NCI-H510A treated with DMSO at 0.1 percent for 48 hours (cell line): ENCODE measurements at regions not wholly inside any gene's neighbourhood (a gene's known extent, or its start where the extent isn't known, plus 50 kb on each side); places are given as distances from the start of the nearest gene placed in this dataset.

ENCODE experiments used
- DNase-seq: peaks from one replicate; lab custom pipeline; 2025; lab: John Stamatoyannopoulos, UW

GRCh38 chr2:10985260-10985659, 73.5 kb downstream of the KCNF1 start:
- DNase-seq, result no peak

DNA sequence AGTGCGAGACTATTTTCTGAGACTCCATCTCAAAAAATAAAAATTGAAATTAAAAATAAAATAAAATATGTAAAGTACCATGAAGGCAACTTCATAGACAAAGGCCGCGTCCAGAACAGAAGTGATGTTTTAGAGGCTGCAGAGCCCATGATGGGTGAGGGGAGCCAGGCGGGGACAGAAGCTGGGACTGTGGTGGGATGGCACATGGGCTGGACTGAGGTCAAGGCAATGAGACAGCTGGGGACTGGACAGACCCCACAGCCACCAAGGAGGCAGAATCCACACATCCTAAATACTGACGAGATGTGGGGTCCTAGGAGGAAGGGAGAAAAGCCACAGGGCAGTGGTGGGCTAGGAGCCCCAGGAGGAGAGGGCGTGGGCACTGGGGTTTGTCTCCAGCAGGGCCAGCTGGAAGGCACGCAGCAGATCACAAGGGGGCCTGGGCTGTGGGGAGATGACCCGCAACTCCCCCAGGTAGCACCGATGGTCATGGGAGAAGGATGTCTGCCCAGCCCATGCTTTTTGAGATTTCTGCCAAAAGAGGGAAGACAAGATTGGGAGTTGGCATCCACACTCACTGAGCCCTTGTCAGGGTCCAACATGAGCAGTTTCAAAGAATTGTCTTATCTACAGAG, 74.3 kb downstream of the KCNF1 start:
- DNase-seq, result no peak

GRCh38 chr2:10987439-10987838, 75.7 kb downstream of the KCNF1 start:
- DNase-seq, result no peak

- DNase-seq, result no peak
Measured at GRCh38 chr2:10987861-10988260, 76.1 kb downstream of the KCNF1 start.

DNA sequence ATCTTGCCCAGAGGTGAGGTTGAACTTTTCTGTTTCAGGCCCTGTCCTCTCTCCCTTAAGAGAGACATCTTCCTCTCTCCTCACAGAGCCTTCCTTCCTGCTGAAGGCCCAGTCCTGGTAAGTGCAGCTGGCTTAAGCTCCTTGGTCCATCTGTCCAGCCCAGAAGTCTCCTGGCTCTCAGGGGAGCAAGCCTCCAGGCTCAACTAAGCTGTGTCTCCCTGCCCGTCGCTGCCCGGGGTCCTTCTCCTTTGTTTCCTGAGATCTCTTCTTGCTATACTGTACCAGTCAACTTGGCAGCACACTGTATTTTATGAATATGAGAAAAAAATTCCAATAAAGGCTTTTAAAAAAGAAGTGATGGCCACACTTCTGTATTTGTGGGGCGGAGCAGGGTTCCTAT, 77.4 kb downstream of the KCNF1 start:
- no peak for DNase-seq

DNA sequence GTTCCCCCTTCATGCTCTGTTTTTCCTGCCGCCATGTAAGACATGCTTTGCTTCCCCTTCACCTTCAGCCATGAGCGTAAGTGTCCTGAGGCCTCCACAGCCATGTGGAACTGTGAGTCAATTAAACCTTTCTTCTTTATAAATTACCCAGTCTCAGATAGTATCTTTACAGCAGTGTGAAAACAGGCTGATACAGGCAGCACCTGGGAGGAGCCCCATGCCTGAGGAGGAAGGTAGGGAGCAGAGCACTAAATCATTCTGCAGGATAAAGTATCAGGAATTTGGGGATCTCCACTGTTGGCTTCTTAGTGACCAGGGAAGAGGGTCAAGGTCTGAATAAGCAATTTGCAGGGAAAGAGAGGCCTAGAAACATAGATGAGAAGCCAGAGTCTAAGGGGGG, 78.0 kb downstream of the KCNF1 start:
- no peak for DNase-seq

DNA sequence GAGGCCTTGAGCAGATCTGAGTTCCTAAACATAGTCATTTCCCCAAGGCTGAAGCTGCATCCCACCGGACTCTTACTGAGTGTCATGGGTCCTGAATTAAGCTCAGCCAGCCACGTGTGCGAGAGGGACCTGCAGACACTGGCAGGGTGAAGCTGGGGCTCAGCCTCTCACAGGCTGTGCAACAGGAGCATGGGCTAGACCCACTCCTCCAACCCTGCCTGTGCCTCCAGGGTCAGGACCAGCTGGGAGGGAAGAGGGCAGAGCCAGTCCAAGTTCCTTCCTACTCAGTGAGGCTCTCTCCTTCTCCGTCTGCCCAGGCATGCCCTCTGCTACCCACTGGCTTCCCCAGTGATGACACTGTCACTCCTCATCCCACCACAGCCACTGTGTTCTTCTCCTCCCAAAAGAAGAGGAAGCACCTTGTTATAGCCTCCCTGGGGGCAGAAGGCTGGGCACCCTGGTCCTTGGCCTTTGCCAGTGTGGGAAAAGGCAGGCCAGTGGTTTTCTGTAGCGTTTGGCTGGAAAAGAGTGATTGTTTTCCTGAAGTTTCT, 78.9 kb downstream of the KCNF1 start:
- no peak for DNase-seq

DNA sequence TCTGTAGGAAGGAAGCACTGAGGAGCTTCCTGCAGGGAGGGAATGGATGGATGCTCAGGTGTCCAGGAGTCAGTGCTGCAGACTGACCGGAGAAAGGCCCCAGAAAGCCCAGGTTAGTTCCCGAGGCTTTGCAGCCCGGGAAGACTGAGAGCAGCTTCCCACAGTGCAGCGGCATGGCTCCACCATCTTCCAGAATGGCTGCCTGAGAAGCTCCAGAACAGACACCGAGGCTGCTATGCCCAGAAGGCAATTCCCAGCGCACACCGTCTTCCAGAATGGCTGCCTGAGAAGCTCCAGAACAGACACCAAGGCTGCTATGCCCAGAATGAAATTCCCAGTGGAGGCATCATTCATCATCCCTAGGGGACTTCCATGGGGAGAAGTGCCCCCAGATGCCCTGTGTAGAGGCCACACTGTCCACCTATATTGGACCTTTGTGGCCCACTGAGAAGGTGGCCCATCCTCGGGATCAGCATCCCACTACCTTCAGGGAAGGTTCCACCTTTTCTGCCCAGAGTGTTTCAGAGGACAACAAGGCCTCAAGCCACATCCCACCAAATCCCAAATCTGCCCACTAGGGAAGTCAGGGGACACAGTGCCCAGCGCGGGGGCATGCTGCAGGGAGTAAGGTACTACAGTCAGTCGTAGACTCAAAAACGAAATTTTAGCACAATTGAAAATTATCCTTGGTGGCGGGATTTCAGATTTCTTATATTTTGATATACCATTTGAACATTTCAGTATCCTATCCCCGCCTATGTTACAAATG, 80.5 kb downstream of the KCNF1 start:
- no peak for DNase-seq

GRCh38 chr2:10993001-10993481, 81.3 kb downstream of the KCNF1 start:
- DNase-seq, result no peak

DNA sequence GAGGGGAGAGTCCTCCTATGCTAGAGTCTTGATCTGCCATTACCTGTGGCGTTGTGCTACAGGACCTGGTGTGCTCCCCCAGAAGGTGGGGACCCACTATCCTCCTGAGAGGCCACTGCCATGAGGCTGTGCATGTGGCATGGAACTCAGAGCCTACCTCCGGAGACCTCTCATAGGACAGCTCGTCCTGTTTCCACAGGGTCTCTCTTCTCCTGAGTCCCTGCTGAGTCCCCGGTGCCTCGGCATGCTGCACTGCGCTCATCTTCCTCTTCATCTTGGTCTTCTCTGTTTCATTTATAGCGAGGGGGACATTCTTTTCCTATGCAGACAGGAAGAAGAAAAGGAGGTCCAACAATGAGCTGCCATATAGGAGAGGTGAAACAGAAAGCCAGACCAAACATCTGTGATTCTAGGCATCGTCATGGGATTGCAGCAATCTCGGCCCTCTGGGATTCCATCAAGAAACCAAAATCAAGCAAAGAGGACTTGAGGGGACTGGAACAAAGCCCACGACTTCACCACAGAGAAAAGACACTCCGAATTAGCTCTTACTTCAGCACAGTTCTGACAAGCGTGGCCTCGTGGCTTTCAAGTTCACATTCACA, 83.7 kb downstream of the KCNF1 start:
- DNase-seq, result no peak

GRCh38 chr2:11004199-11004598, 92.5 kb downstream of the KCNF1 start:
- DNase-seq, result peak; percentile 10

DNA sequence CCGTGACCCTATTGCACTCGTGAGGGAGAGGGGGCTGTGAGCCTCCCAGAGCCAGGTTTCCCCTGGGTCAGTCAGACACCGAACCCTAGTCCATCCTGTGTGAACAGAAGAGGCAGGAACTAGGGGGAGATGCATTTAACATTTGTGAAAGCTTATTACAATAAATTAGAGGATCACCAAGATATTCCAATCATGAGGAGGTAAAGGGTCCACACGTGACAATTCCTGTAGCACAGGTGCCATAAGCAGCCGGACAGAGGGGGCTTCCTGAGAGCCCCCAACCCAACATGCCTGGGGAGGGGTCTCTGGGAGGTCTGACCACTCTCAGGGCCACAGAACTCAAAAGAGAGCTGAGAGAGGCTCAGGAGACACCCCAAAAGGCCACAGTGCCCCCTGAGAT, 93.3 kb downstream of the KCNF1 start:
- DNase-seq, result no peak

GRCh38 chr2:11006191-11006590, 94.5 kb downstream of the KCNF1 start:
- no peak for DNase-seq

- DNase-seq, result no peak
Measured at GRCh38 chr2:11007331-11008264, 95.9 kb downstream of the KCNF1 start.

- DNase-seq, result no peak
Measured at GRCh38 chr2:11008773-11009172, 97.0 kb downstream of the KCNF1 start.

DNA sequence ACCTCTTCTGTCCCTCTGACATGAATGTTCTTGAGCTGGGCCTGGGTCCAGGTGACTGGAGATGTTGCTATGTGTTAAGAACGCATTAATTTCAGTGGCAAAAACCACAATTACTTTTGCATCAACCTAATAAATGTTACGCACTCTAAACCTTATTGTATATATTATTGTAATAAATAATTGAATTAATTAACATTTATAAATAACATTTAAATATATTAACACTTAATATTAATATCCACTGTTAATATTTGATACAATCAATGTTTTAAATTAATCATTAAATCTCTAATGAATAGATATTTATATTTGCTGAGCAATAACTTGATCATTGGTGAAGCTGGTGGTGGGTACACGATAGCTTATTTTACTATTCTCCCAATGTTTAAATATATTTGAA, 97.4 kb downstream of the KCNF1 start:
- no peak for DNase-seq

DNA sequence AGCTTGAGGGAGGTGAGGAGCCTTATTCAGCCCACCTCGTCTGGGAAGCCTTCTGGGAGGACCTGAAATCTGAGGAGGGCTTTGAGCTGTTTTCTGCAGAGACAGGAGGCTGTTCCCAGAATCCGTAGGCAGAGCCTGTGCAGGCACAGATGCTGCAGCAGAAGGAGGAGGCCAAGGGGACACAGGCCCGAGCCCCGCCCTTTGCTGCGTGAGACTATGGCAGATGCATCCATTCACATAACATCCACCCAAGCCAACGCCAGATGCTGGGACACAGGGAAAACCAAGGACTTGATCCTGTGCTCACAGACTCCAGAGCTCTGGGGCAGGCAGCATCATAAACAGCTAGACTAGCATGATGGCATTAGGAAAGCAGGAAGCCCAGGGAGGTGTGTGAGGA, 98.2 kb downstream of the KCNF1 start:
- no peak for DNase-seq

- DNase-seq, result no peak
Measured at GRCh38 chr2:11011359-11011758, 99.6 kb downstream of the KCNF1 start.

GRCh38 chr2:11012131-11012693, 100.5 kb downstream of the KCNF1 start:
- DNase-seq, result no peak

DNA sequence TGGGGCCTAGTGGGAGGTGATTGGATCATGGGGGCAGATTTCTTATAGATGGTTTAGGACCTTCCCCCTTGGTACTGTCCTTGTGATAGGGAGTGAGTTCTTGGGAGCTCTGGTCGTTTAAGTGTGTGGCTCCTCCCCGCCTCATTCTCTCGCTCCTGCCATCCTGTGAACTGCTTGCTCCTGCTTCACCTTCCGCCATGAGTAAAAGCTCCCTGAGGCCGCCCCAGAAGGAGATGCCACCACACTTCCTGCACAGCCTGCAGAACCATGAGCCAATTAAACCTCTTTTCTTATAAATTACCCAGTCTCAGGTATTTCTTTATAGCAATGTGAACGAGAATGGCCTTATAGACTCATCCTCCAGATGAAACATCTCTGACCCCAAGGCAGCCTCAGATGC, 101.5 kb downstream of the KCNF1 start:
- DNase-seq, result no peak

DNA sequence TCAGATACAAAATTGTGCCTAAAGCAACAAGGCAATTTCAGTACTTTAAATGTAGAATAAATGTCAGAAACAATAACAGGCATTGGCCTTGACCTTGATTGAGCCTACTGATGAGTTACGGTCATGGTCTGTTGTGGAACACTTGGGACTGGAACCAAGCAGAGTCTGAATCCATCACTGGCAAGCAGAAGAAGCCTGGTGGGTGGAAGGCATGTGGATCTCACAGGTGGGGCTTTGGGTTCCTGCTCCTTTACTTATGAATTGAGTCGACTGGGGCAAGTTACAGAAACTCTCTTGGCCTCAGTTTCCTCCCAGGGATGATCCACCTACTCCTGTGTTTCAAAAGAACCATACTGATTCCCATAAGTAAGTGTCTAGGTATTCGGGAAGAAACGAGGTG, 102.3 kb downstream of the KCNF1 start:
- no peak for DNase-seq
